Tibial artery (tissue), 4 donors: ENCODE measurements at regions not wholly inside any gene's neighbourhood (a gene's known extent, or its start where the extent isn't known, plus 50 kb on each side); places are given as distances from the start of the nearest gene placed in this dataset.

ENCODE experiments used
- DNase-seq, 2 donors: peaks; one replicate each; pipeline ENCODE4 v3.0.0-alpha.2; 2019
- H3K27ac ChIP-seq, 2 donors: fragments of 200-600 bp; sonication (generic) in 1 of 2; 1 replicate in 1 of 2; 2 replicates in 1 of 2; pipeline ENCODE4 v1.5.1; 2018 to 2019; ENCODE audit warnings: mild to moderate bottlenecking in 1 of 2
- H3K27me3 ChIP-seq, 2 donors: fragments of 200-600 bp; sonication (generic) in 1 of 2; one replicate each; pipeline versions ENCODE4 v1.5.1 to v1.6.0; 2016 to 2019
- H3K36me3 ChIP-seq, 3 donors: fragments of 200-600 bp; sonication (generic) in 2 of 3; one replicate each; pipeline ENCODE4 v1.5.1; 2016 to 2019; ENCODE audit warnings: mild to moderate bottlenecking in 2 of 3
- H3K4me1 ChIP-seq, 4 donors: fragments of 200-600 bp; sonication (generic) in 2 of 4; 1 replicate in 3 of 4; 2 replicates in 1 of 4; pipeline ENCODE4 v1.5.1; 2016 to 2019
- H3K4me3 ChIP-seq, 2 donors: fragments of 200-600 bp; sonication (generic) in 1 of 2; 1 replicate in 1 of 2; 2 replicates in 1 of 2; pipeline ENCODE4 v1.5.1; 2018 to 2019; ENCODE audit warnings: mild to moderate bottlenecking in 2 of 2
- H3K9me3 ChIP-seq, 3 donors: fragments of 200-600 bp; sonication (generic) in 1 of 3; one replicate each; pipeline ENCODE4 v1.5.1; 2016 to 2019
- CTCF ChIP-seq, 2 experiments: fragments of 200-600 bp in 1 of 2; fragments of 450-650 bp in 1 of 2; IDR thresholded peaks; one replicate each; pipeline ENCODE4 v1.5.1; 2017 to 2019; ENCODE audit warnings: antibody characterized with exemption in 2 of 2, mild to moderate bottlenecking in 1 of 2, moderate library complexity in 1 of 2
- intact Hi-C: fragments of 100-400 bp; cut with DNase I; formaldehyde crosslinking; loops from one replicate; pipeline ENCODE4 v1.15.0; 2023; ENCODE audit warnings: low total_unique reads

GRCh38 chr7:47104206-47104549 is 477.7 kb downstream of the TNS3 start:
- no peak for DNase-seq
- no peak overlapping the region for H3K27ac ChIP-seq
- no peak overlapping the region for H3K4me3 ChIP-seq
- intact Hi-C loops, result no loop called here
- H3K36me3 ChIP-seq, result no peaks in the 10 kb centered on the region
- no peak for TF ChIP-seq CTCF (IDR thresholded peaks at IDR 0.05)
- H3K27me3 ChIP-seq, result no peaks in the 10 kb centered on the region
- no peaks in the 10 kb centered on the region for H3K4me1 ChIP-seq
- H3K9me3 ChIP-seq, result no peaks in the 10 kb centered on the region

- Histone ChIP-seq H3K36me3 (no peaks in the 10 kb centered on the region), H3K27ac (no peak overlapping the region), H3K4me1 (no peaks in the 10 kb centered on the region), H3K27me3 (no peaks in the 10 kb centered on the region), H3K4me3 (no peak overlapping the region), H3K9me3 (no peaks in the 10 kb centered on the region)
- no peak for TF ChIP-seq CTCF (IDR thresholded peaks at IDR 0.05)
- no peak for DNase-seq
- intact Hi-C loops, result no loop called here
Measured at GRCh38 chr7:47103498-47104205, 478.3 kb downstream of the TNS3 start.

- DNase-seq, result peak in 1 of 2 donors; percentile 40
- no peak overlapping the region for H3K27ac ChIP-seq
Measured at GRCh38 chr7:47102331-47102841, 479.5 kb downstream of the TNS3 start.

GRCh38 chr7:47100817-47101435 is 481.0 kb downstream of the TNS3 start:
- peak; percentile 27 to 35 for TF ChIP-seq CTCF (IDR thresholded peaks at IDR 0.05)
- Histone ChIP-seq H3K36me3 (no peaks in the 10 kb centered on the region), H3K4me1 (no peaks in the 10 kb centered on the region), H3K4me3 (no peak overlapping the region), H3K27me3 (no peaks in the 10 kb centered on the region), H3K27ac (no peak overlapping the region), H3K9me3 (no peaks in the 10 kb centered on the region)
- intact Hi-C loops, result no loop called here
- DNase-seq, result peak in 1 of 2 donors; percentile 52

More at GRCh38 chr7:47102331-47102841, 479.5 kb downstream of the TNS3 start:
- no peaks in the 10 kb centered on the region for H3K9me3 ChIP-seq
- intact Hi-C loops, result no loop called here
- H3K36me3 ChIP-seq, result no peaks in the 10 kb centered on the region
- no peaks in the 10 kb centered on the region for H3K4me1 ChIP-seq
- no peak for TF ChIP-seq CTCF (IDR thresholded peaks at IDR 0.05)
- no peaks in the 10 kb centered on the region for H3K27me3 ChIP-seq
- no peak overlapping the region for H3K4me3 ChIP-seq

- no peaks in the 10 kb centered on the region for H3K27me3 ChIP-seq
- H3K4me1 ChIP-seq, result no peaks in the 10 kb centered on the region
- intact Hi-C loops, result no loop called here
- H3K27ac ChIP-seq, result no peak overlapping the region
- DNase-seq, result no peak
- no peak overlapping the region for H3K4me3 ChIP-seq
- no peaks in the 10 kb centered on the region for H3K36me3 ChIP-seq
- no peak for TF ChIP-seq CTCF (IDR thresholded peaks at IDR 0.05)
- H3K9me3 ChIP-seq, result no peaks in the 10 kb centered on the region
Measured at GRCh38 chr7:47100148-47100816, 481.6 kb downstream of the TNS3 start.
